ENCODE measurements at regions not wholly inside any gene's neighbourhood (a gene's known extent, or its start where the extent isn't known, plus 50 kb on each side); places are given as distances from the start of the nearest gene placed in this dataset.

GRCh38 chr17:52517176-52517575 is 358.7 kb upstream of the CA10 start:
- TF ChIP-seq POLR2A (IDR thresholded peaks at IDR 0.05): no peak
- no peak overlapping the region for H3K4me3 ChIP-seq
- DNase-seq (no peak), ATAC-seq (no peak)
- no peaks in the 10 kb centered on the region for H3K9me3 ChIP-seq
- H3K36me3 ChIP-seq (replicated peaks in 1 of 2; ENCODE audit: insufficient read depth in 1 of 2, low read depth in 2 of 2): no peaks in the 10 kb centered on the region
- no peak overlapping the region for H3K27ac ChIP-seq
- H3K27me3 ChIP-seq: no peaks in the 10 kb centered on the region
- H3K4me1 ChIP-seq: no peaks in the 10 kb centered on the region
- intact Hi-C loops (cut with DNase I): no loop called here

- no peak for ATAC-seq
- Histone ChIP-seq H3K4me3 (no peak overlapping the region), H3K4me1 (no peaks in the 10 kb centered on the region), H3K27ac (no peak overlapping the region), H3K9me3 (no peaks in the 10 kb centered on the region), H3K27me3 (no peaks in the 10 kb centered on the region), H3K36me3 (replicated peaks in 1 of 2; ENCODE audit: insufficient read depth in 1 of 2, low read depth in 2 of 2) (no peaks in the 10 kb centered on the region)
- intact Hi-C loops (cut with DNase I): no loop called here
- 54 to 62% methylated on average over 2 of the region's 2 CpGs for WGBS, 2 donors
- DNase-seq: no peak
- TF ChIP-seq CTCF (IDR thresholded peaks at IDR 0.05) (no peak), POLR2A (IDR thresholded peaks at IDR 0.05) (no peak)
Measured at GRCh38 chr17:52515927-52516326, 357.4 kb upstream of the CA10 start.

GRCh38 chr17:52505601-52506000 is 347.1 kb upstream of the CA10 start:
- Histone ChIP-seq H3K4me1 (no peaks in the 10 kb centered on the region), H3K36me3 (replicated peaks in 1 of 2; ENCODE audit: insufficient read depth in 1 of 2, low read depth in 2 of 2) (no peaks in the 10 kb centered on the region), H3K4me3 (no peak overlapping the region), H3K9me3 (no peaks in the 10 kb centered on the region), H3K27me3 (no peaks in the 10 kb centered on the region), H3K27ac (no peak overlapping the region)
- TF ChIP-seq POLR2A (IDR thresholded peaks at IDR 0.05) (no peak), CTCF (IDR thresholded peaks at IDR 0.05) (no peak)
- DNase-seq (no peak), ATAC-seq (no peak)
- intact Hi-C loops (cut with DNase I): no loop called here

GRCh38 chr17:52504081-52504480 is 345.6 kb upstream of the CA10 start:
- TF ChIP-seq CTCF (IDR thresholded peaks at IDR 0.05) (no peak), POLR2A (IDR thresholded peaks at IDR 0.05) (no peak)
- 40 to 66% methylated on average over 1 of the region's 1 CpG for WGBS, 2 donors
- Histone ChIP-seq H3K4me1 (no peaks in the 10 kb centered on the region), H3K27ac (no peak overlapping the region), H3K27me3 (no peaks in the 10 kb centered on the region), H3K4me3 (no peak overlapping the region), H3K36me3 (replicated peaks in 1 of 2; ENCODE audit: insufficient read depth in 1 of 2, low read depth in 2 of 2) (no peaks in the 10 kb centered on the region), H3K9me3 (no peaks in the 10 kb centered on the region)
- intact Hi-C loops (cut with DNase I): no loop called here
- DNase-seq (no peak), ATAC-seq (no peak)

- H3K27ac ChIP-seq: no peak overlapping the region
- ATAC-seq (no peak), DNase-seq (no peak)
- H3K4me1 ChIP-seq: no peaks in the 10 kb centered on the region
- H3K36me3 ChIP-seq (replicated peaks in 1 of 2; ENCODE audit: insufficient read depth in 1 of 2, low read depth in 2 of 2): no peaks in the 10 kb centered on the region
- no peaks in the 10 kb centered on the region for H3K9me3 ChIP-seq
- H3K27me3 ChIP-seq: no peaks in the 10 kb centered on the region
- intact Hi-C loops (cut with DNase I): no loop called here
- TF ChIP-seq POLR2A (IDR thresholded peaks at IDR 0.05) (no peak), CTCF (IDR thresholded peaks at IDR 0.05) (no peak)
- no peak overlapping the region for H3K4me3 ChIP-seq
- WGBS, 2 donors: 63 to 67% methylated on average over 5 of the region's 5 CpGs
Measured at GRCh38 chr17:52495646-52496045, 337.1 kb upstream of the CA10 start.
